Adrenal gland (tissue), 5 donors: ENCODE measurements at regions not wholly inside any gene's neighbourhood (a gene's known extent, or its start where the extent isn't known, plus 50 kb on each side); places are given as distances from the start of the nearest gene placed in this dataset.

ENCODE experiments used
- CTCF ChIP-seq, 6 experiments: fragments of 450-650 bp in 4 of 6; fragments of 200-600 bp in 2 of 6; sonication (generic) in 1 of 6; IDR thresholded peaks; 1 replicate in 5 of 6; 2 replicates in 1 of 6; pipeline versions ENCODE4 v1.5.1 to v1.8.0; 2016 to 2021; ENCODE audit warnings: antibody characterized with exemption in 6 of 6, mild to moderate bottlenecking in 2 of 6, moderate library complexity in 1 of 6
- POLR2A ChIP-seq, 2 donors: fragments of 450-650 bp; IDR thresholded peaks; one replicate each; pipeline ENCODE4 v1.6.1; 2017; ENCODE audit warnings: antibody characterized with exemption in 2 of 2, mild to moderate bottlenecking in 2 of 2, moderate library complexity in 1 of 2
- donor health status: DM: no; HTN: no; CAD: no.

- TF ChIP-seq CTCF (IDR thresholded peaks at IDR 0.05) = no peak
- no peak for TF ChIP-seq POLR2A (IDR thresholded peaks at IDR 0.05)
These were observed 129.3 kb upstream of the GORAB start for GRCh38 chr1:170402476-170403311.
